ENCODE measurements at regions not wholly inside any gene's neighbourhood (a gene's known extent, or its start where the extent isn't known, plus 50 kb on each side); places are given as distances from the start of the nearest gene placed in this dataset.

GRCh38 chr5:38099205-38100168, 158.9 kb upstream of the EGFLAM start:
- no peak for DNase-seq (ENCODE audit: low spot score)

GRCh38 chr5:38094889-38095288, 163.5 kb upstream of the EGFLAM start:
- no peak for DNase-seq (ENCODE audit: low spot score)

- DNase-seq (ENCODE audit: low spot score) = no peak
Measured at GRCh38 chr5:38093855-38094254, 164.5 kb upstream of the EGFLAM start.

GRCh38 chr5:38086777-38087176, 171.6 kb upstream of the EGFLAM start:
- DNase-seq (ENCODE audit: low spot score) = no peak

- DNase-seq (ENCODE audit: low spot score) = no peak
Measured at GRCh38 chr5:38079620-38080402, 178.5 kb upstream of the EGFLAM start.

- peak; percentile 22 for DNase-seq (ENCODE audit: low spot score)
Measured at GRCh38 chr5:38078161-38078560, 180.2 kb upstream of the EGFLAM start.

GRCh38 chr5:38077652-38078051, 180.7 kb upstream of the EGFLAM start:
- DNase-seq (ENCODE audit: low spot score) = no peak

GRCh38 chr5:38071831-38072694, 186.3 kb upstream of the EGFLAM start:
- no peak for DNase-seq (ENCODE audit: low spot score)

GRCh38 chr5:38070304-38070950, 187.9 kb upstream of the EGFLAM start:
- no peak for DNase-seq (ENCODE audit: low spot score)

- DNase-seq (ENCODE audit: low spot score) = no peak
Measured at GRCh38 chr5:38069360-38069759, 189.0 kb upstream of the EGFLAM start.

- DNase-seq (ENCODE audit: low spot score) = no peak
Measured at GRCh38 chr5:38060354-38060753, 198.0 kb upstream of the EGFLAM start.

- no peak for DNase-seq (ENCODE audit: low spot score)
Measured at GRCh38 chr5:38059876-38060275, 198.5 kb upstream of the EGFLAM start.

- no peak for DNase-seq (ENCODE audit: low spot score)
Measured at GRCh38 chr5:38051711-38052511, 206.4 kb upstream of the EGFLAM start.

- no peak for DNase-seq (ENCODE audit: low spot score)
Measured at GRCh38 chr5:38048400-38048799, 208.6 kb upstream of the GDNF start.

GRCh38 chr5:38046103-38046502, 206.3 kb upstream of the GDNF start:
- no peak for DNase-seq (ENCODE audit: low spot score)

GRCh38 chr5:38045446-38045845, 205.6 kb upstream of the GDNF start:
- no peak for DNase-seq (ENCODE audit: low spot score)

- DNase-seq (ENCODE audit: low spot score) = no peak
Measured at GRCh38 chr5:38039826-38040225, 200.0 kb upstream of the GDNF start.

- no peak for DNase-seq (ENCODE audit: low spot score)
Measured at GRCh38 chr5:38039091-38039490, 199.2 kb upstream of the GDNF start.

GRCh38 chr5:38036765-38037164, 196.9 kb upstream of the GDNF start:
- no peak for DNase-seq (ENCODE audit: low spot score)

GRCh38 chr5:38032149-38032548, 192.3 kb upstream of the GDNF start:
- DNase-seq (ENCODE audit: low spot score) = no peak

- no peak for DNase-seq (ENCODE audit: low spot score)
Measured at GRCh38 chr5:38031304-38031703, 191.5 kb upstream of the GDNF start.

All from AG20443 (cell line).